Prostate gland (tissue), 2 donors: ENCODE measurements at regions not wholly inside any gene's neighbourhood (a gene's known extent, or its start where the extent isn't known, plus 50 kb on each side); places are given as distances from the start of the nearest gene placed in this dataset.

Experiments
- DNase-seq: peaks from one replicate; pipeline ENCODE4 v3.0.0-alpha.2; 2019; ENCODE audit warnings: low spot score
- H3K27ac ChIP-seq, 2 donors: fragments of 200-600 bp; sonication (generic); 2 replicates each; pipeline ENCODE4 v1.5.1; 2017 to 2019
- H3K27me3 ChIP-seq: fragments of 200-600 bp; sonication (generic); replicated peaks from 2 replicates; pipeline ENCODE4 v1.5.1; 2019; ENCODE audit not compliant: insufficient read depth
- H3K36me3 ChIP-seq, 2 donors: fragments of 200-600 bp; sonication (generic); 1 replicate in 1 of 2; 2 replicates in 1 of 2; pipeline versions ENCODE4 v1.5.1 to v1.8.1; 2017 to 2019
- H3K4me1 ChIP-seq: fragments of 200-600 bp; sonication (generic); replicated peaks from 2 replicates; pipeline ENCODE4 v1.5.1; 2019
- H3K4me3 ChIP-seq, 2 donors: fragments of 200-600 bp; sonication (generic); 2 replicates each; pipeline ENCODE4 v1.5.1; 2017 to 2019
- H3K9me3 ChIP-seq: fragments of 200-600 bp; sonication (generic); 2 replicates; pipeline ENCODE4 v1.5.1; 2017
- POLR2A ChIP-seq: fragments of 450-650 bp; IDR thresholded peaks from one replicate; pipeline ENCODE4 v1.6.1; 2016; ENCODE audit warnings: antibody characterized with exemption, mild to moderate bottlenecking
- POLR2AphosphoS5 ChIP-seq: sonication (generic); formaldehyde crosslinking; IDR thresholded peaks from one replicate; pipeline ENCODE4 v1.6.1; 2017; ENCODE audit warnings: antibody characterized with exemption
- WGBS: methylation state at CpG from one replicate; pipeline ENCODE4 v1.1.5; 2018; 5-methylcytosine and 5-hydroxymethylcytosine counted together
- intact Hi-C: fragments of 100-400 bp; cut with DNase I; formaldehyde crosslinking; loops from one replicate; pipeline ENCODE4 v1.14.2; 2022
- TF ChIP-seq, protein P1 (sequence below), 4 experiments: fragments of 200-600 bp in 2 of 4; fragments of 450-650 bp in 2 of 4; sonication (generic) in 2 of 4; IDR thresholded peaks; 1 replicate in 3 of 4; 2 replicates in 1 of 4; pipeline ENCODE4 v1.5.1; 2016 to 2019; ENCODE audit warnings: antibody characterized with exemption in 4 of 4, mild to moderate bottlenecking in 2 of 4, moderate library complexity in 2 of 4

DNA sequence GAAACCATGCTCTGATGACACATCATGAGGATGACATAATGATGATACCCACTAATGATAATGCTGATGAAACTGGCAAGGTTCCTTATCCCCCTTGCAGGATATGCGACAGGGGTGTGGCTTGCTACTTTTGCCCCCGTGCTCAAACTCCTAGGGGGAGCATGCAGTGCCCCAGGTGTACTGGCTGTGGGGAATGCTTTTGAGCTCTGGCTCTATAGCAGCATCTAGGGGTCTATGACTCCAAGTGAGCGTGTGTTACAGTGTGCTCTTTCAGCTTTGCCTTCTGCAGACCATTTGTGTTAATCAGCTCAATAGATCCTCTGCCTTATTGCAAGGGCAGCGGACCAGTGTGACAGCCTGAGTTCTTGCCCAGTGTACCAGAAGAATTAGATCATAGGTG lies 1239.5 kb downstream of the SI start:
- Histone ChIP-seq H3K36me3 (no peaks in the 10 kb centered on the region), H3K27me3 (no peaks in the 10 kb centered on the region), H3K27ac (no peak overlapping the region), H3K4me1 (no peaks in the 10 kb centered on the region), H3K9me3 (no peaks in the 10 kb centered on the region), H3K4me3 (no peak overlapping the region)
- TF ChIP-seq POLR2AphosphoS5 (no peak), POLR2A (no peak)
- TF ChIP-seq, protein P1, sequence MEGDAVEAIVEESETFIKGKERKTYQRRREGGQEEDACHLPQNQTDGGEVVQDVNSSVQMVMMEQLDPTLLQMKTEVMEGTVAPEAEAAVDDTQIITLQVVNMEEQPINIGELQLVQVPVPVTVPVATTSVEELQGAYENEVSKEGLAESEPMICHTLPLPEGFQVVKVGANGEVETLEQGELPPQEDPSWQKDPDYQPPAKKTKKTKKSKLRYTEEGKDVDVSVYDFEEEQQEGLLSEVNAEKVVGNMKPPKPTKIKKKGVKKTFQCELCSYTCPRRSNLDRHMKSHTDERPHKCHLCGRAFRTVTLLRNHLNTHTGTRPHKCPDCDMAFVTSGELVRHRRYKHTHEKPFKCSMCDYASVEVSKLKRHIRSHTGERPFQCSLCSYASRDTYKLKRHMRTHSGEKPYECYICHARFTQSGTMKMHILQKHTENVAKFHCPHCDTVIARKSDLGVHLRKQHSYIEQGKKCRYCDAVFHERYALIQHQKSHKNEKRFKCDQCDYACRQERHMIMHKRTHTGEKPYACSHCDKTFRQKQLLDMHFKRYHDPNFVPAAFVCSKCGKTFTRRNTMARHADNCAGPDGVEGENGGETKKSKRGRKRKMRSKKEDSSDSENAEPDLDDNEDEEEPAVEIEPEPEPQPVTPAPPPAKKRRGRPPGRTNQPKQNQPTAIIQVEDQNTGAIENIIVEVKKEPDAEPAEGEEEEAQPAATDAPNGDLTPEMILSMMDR (IDR thresholded peaks at IDR 0.05) = no peak
- 53% methylated on average over 4 of the region's 4 CpGs for WGBS
- intact Hi-C loops = no loop called here
- no peak for DNase-seq

DNA sequence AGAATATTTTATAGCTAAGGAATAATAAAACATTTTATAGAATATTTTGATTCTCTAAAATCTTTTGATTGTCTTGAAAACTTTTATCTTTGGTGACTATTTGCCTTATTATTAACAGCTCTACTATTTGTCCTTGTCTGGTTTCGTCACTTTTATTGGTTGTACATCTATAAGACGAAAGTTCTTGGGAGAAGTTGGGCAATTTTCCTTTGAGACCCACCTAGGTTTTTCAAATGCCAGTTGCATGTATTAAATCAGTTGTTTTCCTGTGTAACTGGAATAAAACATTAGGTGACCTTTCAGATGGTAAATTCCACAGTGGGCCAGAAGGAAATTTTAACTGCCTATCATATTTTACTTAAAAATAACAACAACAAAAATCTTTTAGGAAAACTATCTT lies 1245.7 kb downstream of the SI start:
- no peak for DNase-seq
- 36% methylated on average over 2 of the region's 2 CpGs for WGBS
- TF ChIP-seq, protein P1 (IDR thresholded peaks at IDR 0.05) = no peak
- TF ChIP-seq POLR2A = no peak
- TF ChIP-seq POLR2AphosphoS5 = no peak
- H3K27ac ChIP-seq = no peak overlapping the region
- intact Hi-C loops = no loop called here
- no peak overlapping the region for H3K4me3 ChIP-seq
- no peaks in the 10 kb centered on the region for H3K27me3 ChIP-seq
- no peaks in the 10 kb centered on the region for H3K9me3 ChIP-seq
- no peaks in the 10 kb centered on the region for H3K4me1 ChIP-seq
- H3K36me3 ChIP-seq = no peaks in the 10 kb centered on the region

DNA sequence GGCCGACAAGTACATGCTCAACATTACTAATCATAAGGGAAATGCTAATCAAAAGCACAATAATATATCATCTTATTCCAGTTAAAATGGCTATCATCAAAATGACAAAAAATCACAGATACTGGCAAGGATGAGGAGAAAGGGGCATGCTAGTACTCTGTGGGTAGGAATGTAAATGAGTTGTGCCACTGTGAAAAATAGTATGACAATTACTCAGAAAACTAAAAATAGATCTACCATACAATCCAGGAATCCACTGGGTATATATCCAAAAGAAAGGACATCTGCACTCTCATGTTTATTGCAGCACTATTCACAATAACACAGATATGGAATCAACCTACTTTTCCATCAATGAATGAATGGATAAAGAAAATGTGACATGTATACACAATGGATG lies 1256.5 kb downstream of the SI start:
- WGBS = 100% methylated on average over 1 of the region's 1 CpG
- no peaks in the 10 kb centered on the region for H3K4me1 ChIP-seq
- H3K36me3 ChIP-seq = no peaks in the 10 kb centered on the region
- TF ChIP-seq POLR2A (no peak), POLR2AphosphoS5 (no peak)
- TF ChIP-seq, protein P1 (IDR thresholded peaks at IDR 0.05) = no peak
- intact Hi-C loops = no loop called here
- no peak overlapping the region for H3K4me3 ChIP-seq
- no peaks in the 10 kb centered on the region for H3K27me3 ChIP-seq
- H3K27ac ChIP-seq = no peak overlapping the region
- no peak for DNase-seq
- H3K9me3 ChIP-seq = no peaks in the 10 kb centered on the region

DNA sequence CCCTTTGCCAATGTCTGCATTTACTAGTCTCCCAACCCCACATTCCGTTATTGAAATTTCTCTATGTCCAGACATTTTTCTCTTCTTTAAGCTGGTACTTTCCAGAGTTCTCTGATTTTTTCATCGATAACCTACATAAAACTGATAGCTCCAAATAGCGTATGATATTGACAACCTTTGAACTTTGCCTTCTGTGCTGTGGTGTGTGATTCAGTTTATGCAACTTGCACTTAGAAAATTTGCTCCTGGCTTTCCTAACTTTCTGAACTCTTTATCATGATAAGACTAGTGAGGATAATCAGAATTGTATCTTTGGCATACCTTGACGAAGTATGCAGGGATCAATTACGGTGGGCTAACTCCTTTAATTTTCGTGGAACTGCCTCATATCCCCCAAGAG lies 1261.3 kb downstream of the SI start:
- Histone ChIP-seq H3K27me3 (no peaks in the 10 kb centered on the region), H3K36me3 (no peaks in the 10 kb centered on the region), H3K9me3 (no peaks in the 10 kb centered on the region), H3K27ac (no peak overlapping the region), H3K4me1 (no peaks in the 10 kb centered on the region), H3K4me3 (no peak overlapping the region)
- intact Hi-C loops = no loop called here
- TF ChIP-seq POLR2AphosphoS5 (no peak), POLR2A (no peak)
- TF ChIP-seq, protein P1 (IDR thresholded peaks at IDR 0.05) = no peak
- DNase-seq = no peak
- 93% methylated on average over 6 of the region's 6 CpGs for WGBS

DNA sequence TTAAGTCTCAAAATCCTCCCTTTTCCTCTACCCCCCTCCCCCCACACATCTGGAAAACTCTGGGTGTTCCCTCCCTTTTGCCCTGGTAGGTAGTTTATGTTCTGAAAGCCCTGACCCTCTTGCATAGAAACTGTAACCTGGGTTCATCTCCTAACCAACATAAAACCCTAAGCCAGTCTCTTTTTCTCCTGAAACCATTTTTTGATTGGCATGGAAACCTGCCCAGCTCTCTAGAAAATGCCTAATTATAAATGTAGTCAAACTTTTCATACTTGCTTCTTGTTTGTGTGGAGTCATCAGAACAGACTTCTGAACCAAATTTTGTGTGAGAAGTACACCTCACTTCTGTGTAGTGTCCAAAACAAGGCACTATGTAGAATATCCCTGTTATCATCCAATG lies 1264.4 kb downstream of the SI start:
- Histone ChIP-seq H3K9me3 (no peaks in the 10 kb centered on the region), H3K27me3 (no peaks in the 10 kb centered on the region), H3K36me3 (no peaks in the 10 kb centered on the region), H3K4me1 (no peaks in the 10 kb centered on the region), H3K4me3 (no peak overlapping the region), H3K27ac (no peak overlapping the region)
- DNase-seq = no peak
- intact Hi-C loops = no loop called here
- TF ChIP-seq, protein P1 (IDR thresholded peaks at IDR 0.05) = no peak
- no peak for TF ChIP-seq POLR2AphosphoS5
- TF ChIP-seq POLR2A = no peak
